Spleen (tissue), 7 donors: ENCODE measurements at regions not wholly inside any gene's neighbourhood (a gene's known extent, or its start where the extent isn't known, plus 50 kb on each side); places are given as distances from the start of the nearest gene placed in this dataset.

Experiments
- CTCF ChIP-seq, 11 experiments: fragments of 200-600 bp in 7 of 11; fragments of 450-650 bp in 4 of 11; sonication (generic) in 4 of 11; IDR thresholded peaks in 8 of 11; conservative IDR thresholded peaks in 3 of 11; 1 replicate in 7 of 11; 2 replicates in 4 of 11; pipeline versions ENCODE4 v1.4.0 to v1.8.0; 2016 to 2021; ENCODE audit warnings: antibody characterized with exemption in 11 of 11, inconsistent platforms in 4 of 11, mild to moderate bottlenecking in 1 of 11
- POLR2A ChIP-seq, 3 donors: fragments of 450-650 bp; IDR thresholded peaks; one replicate each; pipeline ENCODE4 v1.5.1; 2017; ENCODE audit warnings: antibody characterized with exemption in 3 of 3, mild to moderate bottlenecking in 1 of 3
- donor health status: DM: no; HTN: no; CAD: no; lungs with moderate emphysema.
- donor health status: DM: no; HTN: no; CAD: no.
- donor health status: DM: no; HTN: no; CAD: no.

- TF ChIP-seq CTCF (IDR thresholded peaks at IDR 0.05 in 8 of 11, conservative IDR thresholded peaks at IDR 0.05 in 3 of 11), result no peak
- no peak for TF ChIP-seq POLR2A (IDR thresholded peaks at IDR 0.05)
Observed at GRCh38 chr5:96141749-96142148, 180.1 kb upstream of the ELL2 start.
